ENCODE measurements at regions not wholly inside any gene's neighbourhood (a gene's known extent, or its start where the extent isn't known, plus 50 kb on each side); places are given as distances from the start of the nearest gene placed in this dataset.

GRCh38 chr20:20894753-20895152 lies 182.3 kb upstream of the RALGAPA2 start:
- no peak for DNase-seq (ENCODE audit: extremely low read depth in 1 of 11, low read depth in 9 of 11, low spot score in 4 of 11)

DNA sequence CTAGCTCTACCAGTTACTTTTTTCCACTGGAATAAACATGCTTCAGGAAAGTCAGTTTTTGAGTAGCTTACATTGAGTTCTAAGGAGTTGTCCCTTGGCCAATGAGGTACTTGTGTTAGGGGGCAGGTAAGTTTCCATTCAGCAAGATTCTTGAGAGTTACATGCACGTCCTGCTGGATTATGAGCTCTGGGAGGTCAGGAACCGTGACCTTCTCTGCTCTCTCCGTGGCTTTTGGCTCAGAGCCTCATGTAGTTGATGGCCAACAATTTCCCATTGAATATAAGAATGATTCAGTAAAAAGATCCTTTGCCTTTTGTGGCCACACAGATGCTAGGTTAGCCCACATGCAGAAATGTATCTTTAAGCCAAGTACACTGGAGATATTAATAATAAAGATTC lies 181.8 kb upstream of the RALGAPA2 start:
- no peak for DNase-seq (ENCODE audit: extremely low read depth in 1 of 11, low read depth in 9 of 11, low spot score in 4 of 11)

DNA sequence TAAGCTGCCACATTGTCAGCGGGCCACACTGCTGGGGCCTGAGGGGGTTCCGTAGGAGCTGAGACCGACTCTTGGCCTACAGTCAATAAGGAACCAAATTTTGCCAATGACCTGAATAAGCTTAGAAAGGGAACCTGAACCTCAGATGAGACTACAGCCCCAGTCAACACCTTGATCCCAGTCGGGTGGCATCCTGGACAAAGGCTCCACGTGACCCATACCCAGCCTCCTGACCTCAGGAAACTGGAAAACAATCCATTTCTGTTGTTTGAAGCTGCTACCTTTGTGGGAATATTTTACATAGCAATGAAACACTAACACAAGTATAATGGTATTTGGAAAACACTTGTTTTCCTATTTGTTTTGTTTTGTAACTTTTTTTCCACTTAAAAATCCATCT lies 179.9 kb upstream of the RALGAPA2 start:
- no peak for DNase-seq (ENCODE audit: extremely low read depth in 1 of 11, low read depth in 9 of 11, low spot score in 4 of 11)

GRCh38 chr20:20890751-20891150 lies 178.3 kb upstream of the RALGAPA2 start:
- no peak for DNase-seq (ENCODE audit: extremely low read depth in 1 of 11, low read depth in 9 of 11, low spot score in 4 of 11)

DNA sequence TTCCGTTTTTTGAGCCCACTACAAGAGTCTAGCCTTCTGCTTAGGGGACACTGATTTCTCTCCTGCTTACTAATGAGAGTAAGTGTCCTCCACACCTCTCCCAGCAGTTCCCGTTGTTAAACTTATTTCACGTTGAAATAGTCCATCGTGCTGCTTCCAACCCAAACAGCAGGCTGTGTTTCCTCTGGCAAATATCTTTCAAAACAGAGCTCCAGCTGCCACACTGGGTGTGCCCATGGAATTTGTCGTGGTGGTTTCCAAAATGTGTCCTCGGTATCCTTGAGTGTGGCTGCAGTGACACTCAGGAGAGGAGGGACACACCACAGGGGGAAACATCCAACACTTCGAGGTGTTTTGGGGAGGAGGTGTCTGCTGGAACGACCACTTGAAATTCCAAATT lies 176.5 kb upstream of the RALGAPA2 start:
- DNase-seq (ENCODE audit: extremely low read depth in 1 of 11, low read depth in 9 of 11, low spot score in 4 of 11), result no peak

DNA sequence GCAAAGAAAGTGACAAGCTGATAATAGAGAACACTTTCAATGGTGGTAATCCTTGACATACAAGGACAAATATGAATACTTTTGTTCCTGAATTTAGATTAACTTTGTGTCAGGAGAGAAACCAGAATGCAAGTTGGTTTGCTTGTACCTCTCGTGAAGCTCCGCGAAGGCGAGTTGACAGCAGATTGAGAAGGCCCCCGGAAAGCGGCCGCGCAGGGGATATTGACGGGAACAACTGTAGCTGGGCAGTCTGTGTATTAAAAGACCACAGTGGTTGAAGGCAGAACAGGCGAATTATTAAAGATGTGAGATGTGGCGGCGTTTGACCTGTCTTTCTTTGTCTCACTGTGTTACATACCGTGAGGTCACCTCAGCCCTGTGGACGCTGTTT lies 175.8 kb upstream of the RALGAPA2 start:
- no peak for DNase-seq (ENCODE audit: extremely low read depth in 1 of 11, low read depth in 9 of 11, low spot score in 4 of 11)

GRCh38 chr20:20887593-20888265 lies 175.3 kb upstream of the RALGAPA2 start:
- DNase-seq (ENCODE audit: extremely low read depth in 1 of 11, low read depth in 9 of 11, low spot score in 4 of 11), result no peak

GRCh38 chr20:20881808-20882207 lies 169.4 kb upstream of the RALGAPA2 start:
- no peak for DNase-seq (ENCODE audit: extremely low read depth in 1 of 11, low read depth in 9 of 11, low spot score in 4 of 11)

GRCh38 chr20:20877079-20877478 lies 164.6 kb upstream of the RALGAPA2 start:
- no peak for DNase-seq (ENCODE audit: extremely low read depth in 1 of 11, low read depth in 9 of 11, low spot score in 4 of 11)

- no peak for DNase-seq (ENCODE audit: extremely low read depth in 1 of 11, low read depth in 9 of 11, low spot score in 4 of 11)
Measured at GRCh38 chr20:20875716-20876115, 163.3 kb upstream of the RALGAPA2 start.

DNA sequence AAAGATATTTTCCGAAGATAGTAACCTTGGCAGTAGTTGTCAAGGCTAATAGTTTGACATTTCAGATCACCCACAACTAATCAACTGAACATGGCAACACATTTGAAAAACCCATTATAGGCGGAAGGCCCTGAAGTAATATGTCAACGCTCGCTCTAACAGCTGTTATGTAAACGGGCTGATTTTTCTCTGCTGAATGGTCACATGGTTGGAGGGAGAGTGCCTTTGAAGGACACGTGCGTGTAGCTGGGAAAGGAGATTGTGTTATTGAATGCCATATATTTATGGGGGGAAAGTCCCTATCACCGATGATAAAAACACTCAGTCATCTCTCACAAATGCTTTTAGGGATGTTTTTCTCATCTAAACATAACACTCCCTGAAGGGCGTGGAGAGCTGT lies 160.0 kb upstream of the RALGAPA2 start:
- DNase-seq (ENCODE audit: extremely low read depth in 1 of 11, low read depth in 9 of 11, low spot score in 4 of 11), result no peak

DNA sequence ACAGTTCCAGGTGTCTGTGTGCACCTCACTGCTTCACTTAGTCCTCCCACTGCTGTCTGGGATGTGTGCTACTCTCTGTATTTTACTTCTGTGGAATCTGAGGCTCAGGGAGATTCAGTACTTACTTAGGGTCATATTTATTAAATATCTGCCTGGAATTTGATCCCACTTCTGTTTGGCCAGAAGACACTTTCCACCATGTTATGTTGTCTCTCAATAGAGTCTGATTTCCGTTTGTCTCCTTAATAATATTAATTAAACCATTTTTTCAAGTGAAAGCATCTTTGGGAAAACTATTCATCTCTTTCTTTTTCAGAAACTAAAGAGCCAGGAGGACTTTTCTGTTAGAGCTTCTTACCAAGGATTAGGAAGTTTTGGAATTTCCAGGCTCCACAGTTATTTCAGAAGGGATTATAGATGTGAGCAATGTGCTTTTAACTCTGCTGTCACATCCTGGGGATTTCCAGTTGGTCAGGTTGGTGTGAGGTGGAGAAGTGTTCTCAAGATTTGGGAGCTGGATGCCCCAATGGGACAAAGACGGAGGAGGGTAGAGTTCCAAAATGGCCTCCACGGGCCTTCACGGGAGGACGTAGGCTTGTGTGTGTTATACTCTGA lies 156.8 kb upstream of the RALGAPA2 start:
- no peak for DNase-seq (ENCODE audit: extremely low read depth in 1 of 11, low read depth in 9 of 11, low spot score in 4 of 11)

DNA sequence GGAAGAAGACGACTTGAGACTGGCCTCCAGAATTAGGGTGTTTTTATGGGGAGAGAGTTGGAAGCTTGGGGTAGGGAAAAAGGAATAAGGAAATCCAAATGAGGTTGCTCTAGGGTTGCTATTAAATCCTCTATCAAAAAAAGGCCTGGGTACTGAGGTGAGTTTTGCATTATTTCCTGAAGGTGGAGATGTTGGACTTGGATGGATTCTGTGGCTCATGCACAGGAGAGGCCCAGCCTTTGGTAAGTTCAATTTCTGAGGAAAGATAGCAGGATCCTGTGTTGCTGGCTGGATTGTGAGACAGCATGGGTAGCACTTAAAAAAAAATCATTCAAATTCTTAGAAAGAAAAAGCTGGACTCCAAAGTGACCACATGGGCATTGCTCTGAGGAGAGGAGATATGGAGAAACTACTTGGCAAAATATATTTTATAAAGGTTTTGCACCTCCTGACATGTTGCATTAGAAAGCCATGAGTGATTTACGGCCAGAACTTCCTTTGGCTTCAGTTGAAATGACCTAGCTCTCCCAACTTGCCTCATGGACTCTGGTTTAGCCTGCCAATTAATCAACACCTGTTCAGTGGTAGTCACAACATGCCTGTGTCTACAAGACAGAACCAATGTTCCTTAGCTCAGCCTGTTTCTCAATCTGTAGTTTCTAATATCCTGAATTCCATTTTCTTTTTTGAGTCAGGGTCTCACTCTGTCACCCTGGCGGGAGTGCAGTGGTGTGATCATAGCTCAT lies 152.1 kb upstream of the RALGAPA2 start:
- peak in 10 of 11 donors; percentile 10 to 39 (median 22) for DNase-seq (ENCODE audit: extremely low read depth in 1 of 11, low read depth in 9 of 11, low spot score in 4 of 11)

DNA sequence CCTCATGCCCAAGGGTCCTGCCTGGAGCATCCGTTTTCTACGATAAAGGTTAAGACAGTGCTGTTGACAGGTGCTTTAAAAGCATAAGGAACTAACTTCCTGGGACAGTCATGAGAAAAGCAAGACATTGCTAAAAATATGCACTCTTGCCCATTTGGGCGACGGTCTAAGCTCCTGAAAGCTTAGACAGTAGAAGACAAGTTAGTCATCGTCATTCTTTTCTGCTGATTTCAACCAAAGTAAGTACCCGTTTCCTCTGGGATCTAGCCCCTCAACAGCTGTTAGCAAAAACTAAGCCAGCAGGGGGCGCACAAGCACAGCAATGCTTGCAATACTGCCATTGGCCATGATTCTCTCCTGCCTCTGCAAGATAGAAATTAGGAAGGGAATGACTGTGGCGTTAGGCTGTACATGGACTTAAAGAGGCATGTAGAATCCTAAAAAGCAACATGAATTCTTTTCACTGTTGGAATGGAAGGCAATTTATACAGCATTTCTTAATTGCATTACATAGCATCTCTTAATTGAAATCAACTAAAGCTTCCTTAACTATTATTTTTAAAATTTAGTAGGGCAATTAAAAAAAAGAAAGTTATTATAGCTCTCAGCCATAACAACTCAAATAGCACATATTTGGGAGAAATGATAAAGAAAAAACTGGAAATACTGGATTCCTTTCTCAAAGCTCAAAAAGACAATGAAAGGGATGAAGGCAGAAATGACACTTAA lies 147.8 kb upstream of the RALGAPA2 start:
- peak; percentile 64 to 84 (median 76) for DNase-seq (ENCODE audit: extremely low read depth in 1 of 11, low read depth in 9 of 11, low spot score in 4 of 11)

- DNase-seq (ENCODE audit: extremely low read depth in 1 of 11, low read depth in 9 of 11, low spot score in 4 of 11), result no peak
Measured at GRCh38 chr20:20859510-20859909, 147.1 kb upstream of the RALGAPA2 start.

GRCh38 chr20:20856956-20857355 lies 144.5 kb upstream of the RALGAPA2 start:
- no peak for DNase-seq (ENCODE audit: extremely low read depth in 1 of 11, low read depth in 9 of 11, low spot score in 4 of 11)

DNA sequence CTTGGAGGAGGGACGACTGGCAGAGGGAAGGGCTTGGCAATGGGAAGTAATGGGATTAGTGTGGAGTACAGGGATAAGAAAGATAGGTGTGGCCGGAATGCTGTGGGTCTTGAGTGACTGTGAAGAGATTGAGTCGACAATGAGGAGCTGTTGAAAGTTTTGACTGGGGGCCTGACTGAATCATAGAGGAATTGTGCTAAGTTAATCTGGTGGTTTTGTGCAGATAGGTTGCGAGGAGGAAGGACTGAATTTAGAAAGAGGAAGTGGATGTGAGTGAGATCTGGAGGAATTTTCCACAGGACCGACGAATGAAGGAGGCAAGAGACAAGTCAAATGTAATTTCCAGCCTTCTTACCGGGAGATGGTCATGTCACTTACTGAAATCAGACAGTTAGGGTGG lies 143.9 kb upstream of the RALGAPA2 start:
- DNase-seq (ENCODE audit: extremely low read depth in 1 of 11, low read depth in 9 of 11, low spot score in 4 of 11), result no peak

GRCh38 chr20:20851385-20851784 lies 138.9 kb upstream of the RALGAPA2 start:
- no peak for DNase-seq (ENCODE audit: extremely low read depth in 1 of 11, low read depth in 9 of 11, low spot score in 4 of 11)

- DNase-seq (ENCODE audit: extremely low read depth in 1 of 11, low read depth in 9 of 11, low spot score in 4 of 11), result no peak
Measured at GRCh38 chr20:20850407-20850806, 138.0 kb upstream of the RALGAPA2 start.

DNA sequence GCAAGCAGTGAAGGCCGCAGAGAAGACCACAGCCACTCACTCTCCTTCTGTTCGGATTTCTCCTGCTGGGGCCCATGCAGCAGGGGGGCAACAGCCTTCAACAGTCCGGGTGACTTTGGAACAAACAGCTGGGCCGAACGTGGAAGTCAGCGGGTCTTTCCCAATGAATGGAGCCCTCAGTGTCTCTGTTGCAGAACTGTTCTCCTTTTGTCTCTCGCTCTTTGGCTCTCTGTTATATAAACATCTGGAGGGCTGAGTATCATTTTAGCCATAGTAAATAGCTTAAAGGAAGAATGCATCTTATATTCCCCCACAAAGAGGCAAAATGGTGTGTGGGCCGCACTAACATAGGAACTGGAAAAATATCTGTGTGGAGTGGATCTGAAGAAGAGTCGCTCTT lies 136.7 kb upstream of the RALGAPA2 start:
- no peak for DNase-seq (ENCODE audit: extremely low read depth in 1 of 11, low read depth in 9 of 11, low spot score in 4 of 11)

Measured in renal cortex interstitium (tissue), 11 donors.